ENCODE measurements at regions not wholly inside any gene's neighbourhood (a gene's known extent, or its start where the extent isn't known, plus 50 kb on each side); places are given as distances from the start of the nearest gene placed in this dataset.

DNA sequence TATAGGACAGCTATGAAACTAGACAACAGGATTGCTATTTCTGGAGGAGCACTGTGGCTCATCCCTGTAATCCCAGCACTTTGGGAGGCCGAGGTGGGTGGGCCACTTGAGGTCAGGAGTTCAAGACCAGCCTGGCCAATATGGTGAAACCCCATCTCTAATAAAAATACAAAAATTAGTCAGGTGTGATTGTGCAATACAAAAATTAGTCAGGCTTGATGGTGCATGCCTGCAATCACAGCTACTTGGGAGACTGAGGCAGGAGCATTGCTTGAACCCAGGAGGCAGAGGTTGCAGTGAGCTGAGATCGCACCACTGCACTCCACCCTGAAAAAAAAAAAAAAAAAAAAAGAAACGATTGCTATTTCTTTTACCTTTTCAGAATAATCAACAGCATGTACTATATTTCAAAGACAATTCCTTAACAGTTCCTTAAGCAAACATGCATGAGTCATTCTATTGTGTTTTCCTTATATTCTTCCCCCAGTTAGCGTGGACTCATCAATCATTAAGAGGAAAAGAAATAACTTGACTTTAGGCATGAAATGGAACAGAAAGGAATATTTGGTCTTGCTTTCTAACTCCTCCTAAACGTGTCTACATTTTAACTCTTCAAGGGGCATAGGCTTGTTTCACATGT lies 162.6 kb downstream of the TAF11L14 start:
- TF ChIP-seq POLR2A (IDR thresholded peaks at IDR 0.05) (no peak), CTCF (IDR thresholded peaks at IDR 0.05) (no peak)

Data from uterus (tissue), 2 donors.